GM18505 (cell line): ENCODE measurements at regions not wholly inside any gene's neighbourhood (a gene's known extent, or its start where the extent isn't known, plus 50 kb on each side); places are given as distances from the start of the nearest gene placed in this dataset.

Source experiments
- ATAC-seq: cut with Tn5 transposase; IDR thresholded peaks from one replicate; pipeline ENCODE4 v1.9.1; 2021; ENCODE audit not compliant: unreplicated experiment
- POLR2A ChIP-seq: IDR thresholded peaks from 4 replicates; pipeline ENCODE4 v1.6.1; 2011; ENCODE audit warnings: borderline replicate concordance; ENCODE audit not compliant: insufficient read depth, insufficient read length; ENCODE audit errors: extremely low read depth

DNA sequence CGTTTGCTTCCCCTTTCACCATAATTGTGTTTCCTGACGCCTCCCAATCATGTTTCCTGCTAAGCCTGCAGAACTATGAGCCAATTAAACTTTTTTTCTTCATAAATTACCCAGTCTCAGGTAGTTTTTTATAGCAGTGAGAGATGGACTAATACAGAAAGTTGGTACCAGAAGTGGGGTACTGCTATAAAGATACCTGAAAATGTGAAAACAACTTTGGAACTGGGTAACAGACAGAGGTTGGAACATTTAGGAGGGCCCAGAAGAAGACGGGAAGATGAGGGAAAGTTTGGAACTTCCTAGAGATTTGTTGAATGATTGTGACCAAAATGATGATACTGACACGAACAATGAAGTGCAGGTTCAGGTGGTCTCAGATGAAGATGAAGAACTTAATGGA is 1058.6 kb upstream of the CITED2 start:
- no peak for ATAC-seq
- TF ChIP-seq POLR2A = no peak

DNA sequence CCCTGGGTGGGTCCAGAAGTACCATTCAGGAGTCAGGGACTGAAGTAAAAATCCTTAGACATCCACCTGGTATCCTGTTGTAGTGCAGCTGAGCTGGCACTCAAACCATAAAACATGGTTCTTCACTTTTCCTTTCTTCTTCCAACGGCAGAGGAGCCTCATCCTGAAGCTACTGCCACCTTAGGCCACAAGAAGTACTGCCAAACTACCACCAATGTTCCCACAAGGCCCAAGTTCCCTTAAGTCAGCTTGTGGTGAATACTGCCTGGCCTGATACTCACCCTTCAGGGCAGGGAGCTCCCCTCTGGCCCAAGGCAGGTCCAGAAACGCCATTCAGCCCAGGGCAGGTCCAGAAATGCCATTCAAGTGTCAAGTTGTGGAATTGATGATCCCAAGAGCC is 1053.4 kb upstream of the CITED2 start:
- ATAC-seq = no peak
- no peak for TF ChIP-seq POLR2A

DNA sequence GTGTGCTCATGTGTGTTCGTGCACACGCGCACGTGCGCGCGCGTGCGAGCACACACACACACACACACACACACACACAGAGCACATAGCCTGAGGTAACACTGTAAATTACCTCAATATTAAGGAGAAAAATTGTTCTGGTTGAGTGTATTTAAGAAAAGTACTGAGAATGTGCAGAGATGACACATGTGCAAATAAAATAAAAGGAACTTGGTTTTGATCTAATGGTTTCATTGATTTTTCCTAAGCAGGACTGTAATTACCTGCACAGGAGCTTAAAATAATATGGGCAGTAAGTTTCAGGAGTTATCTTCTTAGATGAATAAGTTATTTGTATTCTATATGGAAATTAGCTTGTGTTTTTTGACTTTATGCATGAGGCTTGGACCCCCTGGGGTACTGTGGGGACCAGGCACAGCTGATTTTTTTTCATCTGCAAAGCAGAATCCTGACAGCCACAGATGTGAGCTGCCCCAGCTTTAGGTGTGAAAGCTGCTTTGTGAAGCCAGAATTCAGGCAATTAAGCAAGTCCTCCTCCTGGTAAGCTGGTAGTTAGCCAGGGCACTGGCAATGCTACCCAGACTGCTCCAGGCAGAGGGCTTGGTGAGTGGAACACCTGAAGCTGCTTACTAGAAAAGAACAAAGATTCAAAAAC is 1040.6 kb upstream of the CITED2 start:
- no peak for ATAC-seq
- no peak for TF ChIP-seq POLR2A

DNA sequence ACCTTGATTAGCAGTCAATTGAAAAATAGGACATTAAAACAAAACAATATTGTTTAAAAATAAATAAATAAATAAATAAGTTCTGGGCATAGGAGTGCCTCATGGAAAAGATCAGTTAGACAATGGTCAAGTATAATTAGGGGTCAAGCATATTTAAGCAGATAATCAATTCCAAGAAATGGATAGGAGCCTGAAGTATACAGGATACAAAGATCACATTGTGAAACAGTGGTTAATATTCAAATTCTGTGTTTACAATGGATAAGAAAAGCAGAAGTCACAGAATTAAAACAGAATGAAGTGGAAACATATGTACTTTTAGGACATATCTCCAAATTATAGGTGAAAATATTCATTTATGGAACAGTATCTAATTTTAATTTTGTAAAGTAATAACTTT is 1028.6 kb upstream of the CITED2 start:
- ATAC-seq = no peak

DNA sequence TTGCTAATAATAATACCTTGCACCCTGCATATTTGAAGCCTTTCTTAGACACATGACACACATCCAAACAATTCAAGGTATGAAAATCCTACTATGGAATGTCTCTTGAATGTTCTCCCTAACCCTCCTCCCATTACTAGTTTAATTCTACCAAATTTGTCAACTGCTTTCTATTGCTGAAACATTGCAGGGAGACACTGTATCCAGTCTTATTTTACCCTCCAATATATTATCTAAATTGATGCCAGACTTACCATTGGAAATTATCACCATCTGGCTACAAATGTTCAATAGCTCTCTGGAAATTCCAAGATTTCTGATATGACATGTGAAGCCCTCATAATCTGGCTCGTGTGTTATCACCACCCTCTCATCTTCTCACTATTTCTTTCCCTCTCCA is 1027.3 kb upstream of the CITED2 start:
- TF ChIP-seq POLR2A = no peak
- no peak for ATAC-seq

More for the DNA sequence above, 1028.6 kb upstream of the CITED2 start:
- no peak for TF ChIP-seq POLR2A

DNA sequence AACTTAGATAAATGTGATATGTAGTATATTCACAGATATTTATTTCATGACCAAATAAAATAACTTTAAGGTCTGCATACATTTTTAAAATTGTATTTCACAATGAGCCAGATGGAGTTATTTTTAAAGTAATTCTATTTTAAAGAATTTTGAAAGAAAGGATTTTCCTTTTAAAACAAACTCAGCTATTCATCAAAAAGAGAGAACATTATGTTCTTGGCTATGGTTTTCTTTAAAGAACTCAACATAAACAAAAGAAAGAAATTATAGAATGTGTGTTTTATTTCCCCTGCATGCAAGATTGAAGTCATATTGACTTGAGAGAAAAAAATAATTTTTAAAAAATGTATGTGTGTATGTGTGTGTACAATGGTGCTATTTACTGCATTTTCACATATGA is 1023.6 kb upstream of the CITED2 start:
- no peak for ATAC-seq
- no peak for TF ChIP-seq POLR2A

DNA sequence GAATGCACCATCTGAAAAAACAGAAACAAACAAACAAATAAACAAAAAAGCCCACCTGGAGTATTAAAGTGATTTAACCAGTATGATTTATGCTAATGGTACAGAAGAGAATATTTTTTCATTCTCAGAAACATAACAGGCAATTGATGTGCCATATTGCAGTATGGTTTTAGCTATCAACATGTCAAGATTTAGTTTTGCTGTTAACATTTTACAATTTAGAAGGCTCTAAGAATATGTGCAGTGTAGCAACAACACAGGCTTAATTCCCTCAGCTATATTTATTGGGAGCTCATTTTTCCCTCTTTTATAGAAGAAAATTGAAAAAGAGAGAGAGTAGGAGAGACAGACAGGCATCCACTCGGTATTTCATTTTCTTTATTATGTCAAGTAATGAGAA is 1022.7 kb upstream of the CITED2 start:
- TF ChIP-seq POLR2A = no peak
- ATAC-seq = no peak

DNA sequence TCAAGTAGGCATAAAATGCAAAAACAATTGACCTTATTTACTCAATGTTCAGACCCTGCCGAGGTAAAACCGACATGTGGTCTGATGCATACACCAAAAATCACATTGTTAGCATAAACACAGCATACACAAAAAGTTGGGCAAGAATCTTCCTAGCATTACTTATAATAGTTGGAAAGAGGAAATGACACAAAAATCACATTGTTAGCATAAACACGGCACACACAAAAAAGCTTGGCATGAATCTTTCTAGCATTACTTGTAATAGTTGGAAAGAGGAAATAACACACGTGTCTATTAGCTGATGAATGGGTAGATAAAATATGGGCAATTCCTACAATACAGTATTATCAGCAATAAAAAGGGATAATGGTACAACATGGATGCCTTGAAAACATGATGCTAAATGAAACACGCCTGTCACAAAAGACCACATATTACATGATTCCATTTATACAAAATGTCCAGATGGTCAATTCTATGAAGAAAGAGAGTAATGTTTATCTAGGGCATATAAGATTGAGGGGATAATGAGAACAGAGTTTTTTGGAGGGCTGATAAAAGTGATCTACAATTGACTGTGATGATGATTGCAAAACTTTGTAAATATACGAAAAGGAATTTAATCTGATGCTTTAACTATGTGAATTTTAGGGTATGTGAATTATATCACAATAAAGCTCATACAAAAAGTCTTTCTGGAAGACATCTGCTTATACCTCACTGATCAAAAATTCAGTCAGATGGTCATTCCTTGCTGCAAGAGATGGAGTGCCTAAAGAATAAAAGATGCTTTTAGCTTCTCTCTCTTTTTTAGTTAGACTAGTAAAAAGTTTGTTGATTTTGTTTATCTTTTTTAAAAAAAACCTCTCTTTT is 1019.5 kb upstream of the CITED2 start:
- ATAC-seq = no peak
- TF ChIP-seq POLR2A = no peak

DNA sequence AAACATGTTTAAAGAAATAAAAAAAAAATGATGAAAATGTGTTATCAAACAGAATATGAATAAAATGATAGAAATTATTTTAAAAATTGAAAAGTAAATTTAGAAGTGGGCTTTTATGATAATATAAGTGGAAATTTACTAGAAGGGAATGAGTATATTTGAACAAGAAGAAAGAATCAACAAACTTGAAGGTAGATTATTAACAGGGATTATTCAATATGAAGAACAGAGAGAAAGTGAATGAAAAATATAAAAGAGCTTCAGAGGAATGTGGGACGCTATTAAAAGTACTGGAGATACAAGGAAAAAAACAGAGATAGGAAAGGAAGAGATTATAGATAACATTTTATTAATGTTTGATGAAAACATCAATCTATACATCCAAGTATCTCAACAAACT is 1014.4 kb upstream of the CITED2 start:
- ATAC-seq = no peak
- no peak for TF ChIP-seq POLR2A

DNA sequence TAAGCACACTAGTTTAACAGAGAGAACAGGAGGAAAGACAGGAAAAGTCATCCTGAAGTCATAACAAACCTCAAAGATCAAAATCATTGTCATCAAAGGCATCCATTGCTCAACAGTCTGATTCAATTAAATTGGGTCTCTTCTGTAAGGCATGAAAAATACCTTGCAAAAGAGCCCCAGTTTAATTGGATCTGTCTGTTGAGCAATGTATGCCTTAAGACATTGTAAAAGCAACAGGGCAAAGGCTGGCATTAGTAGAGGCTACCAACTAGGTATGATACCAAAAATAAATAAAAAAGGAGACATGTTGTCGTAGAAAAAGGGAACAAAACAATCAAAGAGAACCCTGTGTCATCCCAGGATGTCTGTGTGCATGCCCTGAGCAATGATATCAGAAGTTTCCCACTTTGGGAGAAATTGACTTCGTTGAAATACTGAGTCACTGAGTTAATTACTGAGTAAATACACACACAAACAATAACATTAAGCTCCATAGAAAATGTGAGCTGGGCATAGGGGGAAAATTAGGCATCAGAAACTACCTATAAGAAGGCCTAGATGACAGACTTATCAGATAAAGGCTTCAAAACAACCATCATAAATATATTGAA is 1013.8 kb upstream of the CITED2 start:
- no peak for TF ChIP-seq POLR2A
- no peak for ATAC-seq

DNA sequence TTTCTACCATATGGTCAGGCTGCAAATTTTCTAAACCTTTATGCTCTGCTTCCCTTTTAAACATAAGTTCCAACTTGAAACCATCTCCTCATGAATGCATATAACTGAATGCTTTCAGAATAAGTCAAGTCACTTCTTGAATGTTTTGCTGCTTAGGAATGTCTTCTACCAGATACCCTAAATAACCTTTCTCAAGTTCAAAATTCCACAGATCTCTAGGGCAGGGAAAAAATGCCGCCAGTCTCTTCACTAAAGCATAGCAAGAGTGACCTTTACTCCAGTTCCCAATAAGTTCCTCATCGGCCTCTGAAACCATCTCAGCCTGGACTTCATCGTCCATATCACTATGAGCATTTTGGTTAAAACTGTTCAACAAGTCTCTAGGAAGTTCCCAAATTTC is 1011.2 kb upstream of the CITED2 start:
- no peak for TF ChIP-seq POLR2A
- no peak for ATAC-seq

DNA sequence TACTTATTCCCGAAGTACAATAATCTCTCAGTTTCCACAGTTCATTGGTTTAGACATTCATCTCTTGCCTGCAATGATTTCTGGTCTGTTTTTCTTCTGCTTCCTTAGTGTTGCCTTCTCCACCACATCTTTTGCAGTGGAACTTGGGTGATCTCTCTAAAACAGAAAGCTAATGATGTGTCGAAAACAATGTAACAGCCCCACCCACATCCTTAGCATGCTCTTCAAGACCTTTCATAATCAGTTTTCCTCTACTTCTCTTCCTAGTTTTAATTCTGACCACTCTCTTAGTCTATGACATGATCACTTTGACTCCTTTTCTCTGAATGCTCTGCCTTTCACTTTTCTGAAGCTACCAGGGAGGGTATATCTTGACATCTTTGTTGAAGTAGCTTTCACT is 1007.9 kb upstream of the CITED2 start:
- no peak for TF ChIP-seq POLR2A
- no peak for ATAC-seq

DNA sequence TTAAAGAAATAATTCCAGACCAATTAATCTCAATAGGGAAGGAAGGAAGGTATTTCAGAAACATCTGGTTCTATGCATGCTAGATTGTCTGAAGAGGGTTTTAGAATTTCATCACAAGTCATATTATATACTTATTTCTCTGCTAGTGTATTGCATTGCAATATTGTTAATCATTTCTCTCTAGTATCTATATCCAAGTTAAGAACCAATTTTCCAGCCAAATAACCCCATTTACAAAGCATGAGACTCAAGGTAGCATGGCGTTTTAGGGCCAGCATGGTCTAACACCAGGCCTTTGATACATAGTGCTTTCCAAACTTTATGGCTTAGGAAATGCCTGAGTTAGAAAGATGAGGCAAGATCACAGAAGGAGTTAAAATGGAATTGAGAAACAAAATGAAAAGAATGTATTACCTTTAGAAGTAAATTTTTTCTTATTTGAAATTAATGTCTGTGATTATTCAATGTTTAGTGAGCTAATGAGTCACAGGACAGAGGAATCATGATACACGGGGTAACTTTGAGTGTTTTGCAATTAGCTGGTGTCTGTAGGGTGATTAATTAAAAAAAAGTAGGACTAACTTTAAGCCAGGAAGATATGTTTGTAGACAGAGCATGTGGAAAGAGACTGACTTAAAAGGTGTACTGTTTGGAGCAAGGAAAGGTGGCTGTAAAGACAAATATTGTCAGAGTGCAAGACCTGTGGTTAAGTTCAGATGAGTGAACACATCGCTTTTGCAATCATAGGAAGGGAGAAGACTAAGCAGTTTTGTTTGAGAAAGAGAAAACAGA is 1006.2 kb upstream of the CITED2 start:
- no peak for TF ChIP-seq POLR2A
- no peak for ATAC-seq
